OCI-LY7 (cell line): ENCODE measurements at regions not wholly inside any gene's neighbourhood (a gene's known extent, or its start where the extent isn't known, plus 50 kb on each side); places are given as distances from the start of the nearest gene placed in this dataset.

Experiments used
- EZH2phosphoT487 ChIP-seq: fragments of 200-600 bp; sonication (generic); IDR thresholded peaks from 2 replicates; pipeline ENCODE4 v1.6.1; 2018; ENCODE audit warnings: low read depth, borderline replicate concordance, mild to moderate bottlenecking, mixed run types, antibody characterized with exemption, low read length, moderate library complexity, mixed read lengths
- TF ChIP-seq, protein P1 (sequence below): fragments of 200-600 bp; sonication (generic); conservative IDR thresholded peaks from 2 replicates; pipeline ENCODE4 v1.5.1; 2014; ENCODE audit warnings: mild to moderate bottlenecking, antibody characterized with exemption, low read length, moderate library complexity, mixed read lengths

- TF ChIP-seq, protein P1, sequence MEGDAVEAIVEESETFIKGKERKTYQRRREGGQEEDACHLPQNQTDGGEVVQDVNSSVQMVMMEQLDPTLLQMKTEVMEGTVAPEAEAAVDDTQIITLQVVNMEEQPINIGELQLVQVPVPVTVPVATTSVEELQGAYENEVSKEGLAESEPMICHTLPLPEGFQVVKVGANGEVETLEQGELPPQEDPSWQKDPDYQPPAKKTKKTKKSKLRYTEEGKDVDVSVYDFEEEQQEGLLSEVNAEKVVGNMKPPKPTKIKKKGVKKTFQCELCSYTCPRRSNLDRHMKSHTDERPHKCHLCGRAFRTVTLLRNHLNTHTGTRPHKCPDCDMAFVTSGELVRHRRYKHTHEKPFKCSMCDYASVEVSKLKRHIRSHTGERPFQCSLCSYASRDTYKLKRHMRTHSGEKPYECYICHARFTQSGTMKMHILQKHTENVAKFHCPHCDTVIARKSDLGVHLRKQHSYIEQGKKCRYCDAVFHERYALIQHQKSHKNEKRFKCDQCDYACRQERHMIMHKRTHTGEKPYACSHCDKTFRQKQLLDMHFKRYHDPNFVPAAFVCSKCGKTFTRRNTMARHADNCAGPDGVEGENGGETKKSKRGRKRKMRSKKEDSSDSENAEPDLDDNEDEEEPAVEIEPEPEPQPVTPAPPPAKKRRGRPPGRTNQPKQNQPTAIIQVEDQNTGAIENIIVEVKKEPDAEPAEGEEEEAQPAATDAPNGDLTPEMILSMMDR = no peak
- no peak for TF ChIP-seq EZH2phosphoT487
Measured at GRCh38 chr7:35316549-35316948, 62.6 kb upstream of the TBX20 start.
